ENCODE measurements at regions not wholly inside any gene's neighbourhood (a gene's known extent, or its start where the extent isn't known, plus 50 kb on each side); places are given as distances from the start of the nearest gene placed in this dataset.

GRCh38 chr5:25128606-25129005 lies 483.8 kb upstream of the CDH10 start:
- TF ChIP-seq, protein P1, sequence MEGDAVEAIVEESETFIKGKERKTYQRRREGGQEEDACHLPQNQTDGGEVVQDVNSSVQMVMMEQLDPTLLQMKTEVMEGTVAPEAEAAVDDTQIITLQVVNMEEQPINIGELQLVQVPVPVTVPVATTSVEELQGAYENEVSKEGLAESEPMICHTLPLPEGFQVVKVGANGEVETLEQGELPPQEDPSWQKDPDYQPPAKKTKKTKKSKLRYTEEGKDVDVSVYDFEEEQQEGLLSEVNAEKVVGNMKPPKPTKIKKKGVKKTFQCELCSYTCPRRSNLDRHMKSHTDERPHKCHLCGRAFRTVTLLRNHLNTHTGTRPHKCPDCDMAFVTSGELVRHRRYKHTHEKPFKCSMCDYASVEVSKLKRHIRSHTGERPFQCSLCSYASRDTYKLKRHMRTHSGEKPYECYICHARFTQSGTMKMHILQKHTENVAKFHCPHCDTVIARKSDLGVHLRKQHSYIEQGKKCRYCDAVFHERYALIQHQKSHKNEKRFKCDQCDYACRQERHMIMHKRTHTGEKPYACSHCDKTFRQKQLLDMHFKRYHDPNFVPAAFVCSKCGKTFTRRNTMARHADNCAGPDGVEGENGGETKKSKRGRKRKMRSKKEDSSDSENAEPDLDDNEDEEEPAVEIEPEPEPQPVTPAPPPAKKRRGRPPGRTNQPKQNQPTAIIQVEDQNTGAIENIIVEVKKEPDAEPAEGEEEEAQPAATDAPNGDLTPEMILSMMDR (conservative IDR thresholded peaks at IDR 0.05; ENCODE audit: low read depth, low read length) = no peak
- no peak for DNase-seq (ENCODE audit: low read depth)
- H3K4me3 ChIP-seq (ENCODE audit: low read depth, low read length) = no peak overlapping the region

DNA sequence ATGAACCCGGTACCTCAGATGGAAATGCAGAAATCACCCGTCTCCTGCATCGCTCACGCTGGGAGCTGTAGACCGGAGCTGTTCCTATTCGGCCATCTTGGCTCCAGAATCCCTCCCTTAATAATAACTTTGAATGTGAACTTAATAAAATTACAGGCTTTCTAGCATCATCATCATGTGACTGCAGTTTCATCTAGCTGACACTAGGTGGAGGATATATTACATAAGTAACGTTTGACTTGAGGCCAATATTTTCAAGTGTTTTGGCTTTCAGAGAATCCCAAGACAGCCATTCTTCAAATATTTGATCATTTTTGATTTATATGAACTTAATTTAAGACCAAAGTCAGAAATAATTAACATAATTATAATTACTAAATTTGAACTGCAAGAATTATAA lies 474.9 kb upstream of the CDH10 start:
- TF ChIP-seq, protein P1 (conservative IDR thresholded peaks at IDR 0.05; ENCODE audit: low read depth, low read length) = peak; percentile 32
- H3K4me3 ChIP-seq (ENCODE audit: low read depth, low read length) = no peak overlapping the region
- DNase-seq (ENCODE audit: low read depth) = no peak

GRCh38 chr5:25107853-25108252 lies 463.1 kb upstream of the CDH10 start:
- TF ChIP-seq, protein P1 (conservative IDR thresholded peaks at IDR 0.05; ENCODE audit: low read depth, low read length) = no peak
- H3K4me3 ChIP-seq (ENCODE audit: low read depth, low read length) = no peak overlapping the region
- no peak for DNase-seq (ENCODE audit: low read depth)

DNA sequence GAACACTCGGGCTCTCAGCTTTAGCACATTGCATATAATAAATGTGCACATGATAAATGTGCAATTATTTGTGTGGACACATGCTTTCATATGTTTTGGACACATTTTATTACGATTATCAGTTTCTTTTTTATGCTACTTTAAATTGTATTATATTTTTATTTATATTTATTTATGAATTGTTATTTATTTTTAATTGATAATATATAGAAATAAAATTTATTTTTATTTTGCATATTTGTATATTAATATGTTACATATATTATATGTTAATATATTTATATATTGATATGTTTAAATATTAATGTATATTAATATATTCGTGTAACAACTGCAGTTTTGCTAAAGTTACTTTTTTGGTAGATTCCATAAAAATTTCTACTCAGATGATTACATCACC lies 454.8 kb upstream of the CDH10 start:
- TF ChIP-seq, protein P1 (conservative IDR thresholded peaks at IDR 0.05; ENCODE audit: low read depth, low read length) = no peak

GRCh38 chr5:25095261-25095660 lies 450.5 kb upstream of the CDH10 start:
- TF ChIP-seq, protein P1 (conservative IDR thresholded peaks at IDR 0.05; ENCODE audit: low read depth, low read length) = no peak

More for the DNA sequence above, 454.8 kb upstream of the CDH10 start:
- H3K4me3 ChIP-seq (ENCODE audit: low read depth, low read length) = no peak overlapping the region
- no peak for DNase-seq (ENCODE audit: low read depth)

GRCh38 chr5:25094219-25094618 lies 449.4 kb upstream of the CDH10 start:
- no peak for DNase-seq (ENCODE audit: low read depth)
- TF ChIP-seq, protein P1 (conservative IDR thresholded peaks at IDR 0.05; ENCODE audit: low read depth, low read length) = no peak
- H3K4me3 ChIP-seq (ENCODE audit: low read depth, low read length) = no peak overlapping the region

More at GRCh38 chr5:25095261-25095660, 450.5 kb upstream of the CDH10 start:
- no peak overlapping the region for H3K4me3 ChIP-seq (ENCODE audit: low read depth, low read length)
- no peak for DNase-seq (ENCODE audit: low read depth)

- no peak for DNase-seq (ENCODE audit: low read depth)
- H3K4me3 ChIP-seq (ENCODE audit: low read depth, low read length) = no peak overlapping the region
- TF ChIP-seq, protein P1 (conservative IDR thresholded peaks at IDR 0.05; ENCODE audit: low read depth, low read length) = no peak
These were observed 447.1 kb upstream of the CDH10 start for GRCh38 chr5:25091921-25092320.
